ENCODE measurements at regions not wholly inside any gene's neighbourhood (a gene's known extent, or its start where the extent isn't known, plus 50 kb on each side); places are given as distances from the start of the nearest gene placed in this dataset.
"Not testable (repeated sequence)": the region's sequence is repeated elsewhere in the genome, so short reads cannot be mapped to it uniquely, and the experiment has no call there.

DNA sequence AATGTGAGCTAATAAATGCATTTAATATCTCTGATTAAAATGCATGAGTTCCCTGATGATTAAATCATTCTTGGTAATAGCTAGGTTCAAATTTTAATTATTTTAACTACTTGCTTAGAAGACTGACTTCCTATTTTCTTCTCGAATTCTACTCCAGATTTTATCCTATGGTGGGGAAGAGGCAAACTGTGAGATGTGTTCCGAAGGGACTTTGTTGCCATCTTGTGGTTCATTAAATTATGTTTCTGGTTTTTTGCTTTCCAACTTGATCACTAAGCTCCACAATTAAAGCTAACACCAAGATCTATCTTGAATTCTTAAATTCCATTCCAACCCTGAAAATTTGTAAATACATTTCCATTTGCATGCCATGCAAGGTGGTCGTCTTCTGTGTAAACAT, 538.4 kb upstream of the PCDH20 start:
- no peak for DNase-seq

DNA sequence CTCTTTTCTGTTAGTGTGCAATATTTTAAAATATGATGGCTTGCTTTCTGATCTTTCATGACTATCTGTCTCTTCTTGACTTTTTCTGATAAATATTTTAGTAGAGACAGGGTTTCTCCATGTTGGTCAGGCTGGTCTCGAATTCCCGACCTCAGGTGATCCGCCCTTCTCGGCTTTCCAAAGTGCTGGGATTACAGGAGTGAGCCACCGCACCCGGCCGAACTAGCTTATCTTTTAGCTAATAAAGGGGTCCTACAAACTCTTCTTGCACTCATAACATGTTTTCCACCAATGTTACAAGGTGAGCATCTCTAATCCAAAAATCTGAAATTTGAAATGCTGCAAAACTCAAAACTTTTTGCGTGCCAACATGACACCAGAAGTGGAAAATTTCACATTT, 535.2 kb upstream of the PCDH20 start:
- no peak for DNase-seq

DNA sequence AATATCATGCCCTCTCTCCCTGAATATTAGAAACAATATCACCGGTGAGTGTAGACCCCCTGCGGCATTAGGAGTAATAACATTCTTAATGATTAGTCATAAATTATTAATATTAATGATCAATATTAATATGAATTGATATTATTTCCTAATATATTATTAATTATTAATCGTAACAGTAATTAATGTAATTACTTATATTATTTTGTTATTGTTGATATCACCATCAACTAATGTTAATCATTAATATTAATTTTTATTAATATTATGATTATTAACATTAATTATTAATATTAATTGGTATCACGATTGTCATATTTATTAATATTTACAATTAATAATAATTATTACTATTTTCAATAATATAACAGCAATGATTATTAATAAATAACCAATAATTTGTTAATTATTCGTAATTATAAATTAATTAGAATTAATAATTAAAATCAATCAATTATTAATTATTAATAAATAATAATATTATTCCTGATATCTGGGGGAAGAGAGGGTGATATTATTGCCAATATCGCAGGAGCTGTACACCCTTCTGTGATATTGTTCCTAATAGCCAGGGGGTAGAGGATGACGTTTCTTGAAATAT, 528.8 kb upstream of the PCDH20 start:
- DNase-seq: no peak

DNA sequence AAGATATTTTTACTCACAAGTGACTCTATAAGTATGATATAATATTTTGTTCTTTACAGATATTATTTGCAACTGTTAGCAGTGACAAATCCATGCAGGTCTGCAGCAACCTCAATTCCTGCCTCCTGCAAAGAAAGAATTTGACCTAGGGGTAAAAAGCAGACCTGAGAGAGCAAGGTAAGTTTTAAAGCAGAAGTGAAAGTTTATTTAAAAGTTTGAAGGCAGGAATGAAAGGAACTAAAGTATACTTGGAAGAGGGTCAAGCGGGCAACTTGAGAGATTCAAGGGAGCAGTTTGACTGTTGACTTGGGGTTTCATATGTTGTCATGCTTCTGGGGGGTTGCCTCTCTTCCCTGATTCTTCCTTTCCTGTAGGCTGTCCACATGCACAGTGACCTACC, 520.1 kb upstream of the PCDH20 start:
- no peak for DNase-seq

DNA sequence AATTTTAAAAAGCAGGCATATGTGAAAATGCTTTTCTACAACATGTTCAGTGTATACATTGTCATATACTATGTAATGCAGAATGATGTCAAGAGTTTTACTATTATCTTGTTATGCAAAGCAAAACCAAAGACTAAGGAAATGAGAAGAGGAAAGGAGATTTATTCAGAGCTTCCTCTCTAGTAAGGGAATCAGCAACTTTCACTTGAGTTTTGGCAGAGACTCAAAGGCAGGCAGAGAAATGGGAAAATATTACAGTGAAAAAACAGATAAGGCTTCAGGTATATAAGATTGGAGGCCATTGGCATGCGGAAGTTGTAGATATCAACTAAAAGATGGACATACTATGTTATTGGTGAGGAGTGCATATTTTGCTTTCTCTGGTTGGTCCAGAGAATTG, 512.0 kb upstream of the PCDH20 start:
- no peak for DNase-seq

DNA sequence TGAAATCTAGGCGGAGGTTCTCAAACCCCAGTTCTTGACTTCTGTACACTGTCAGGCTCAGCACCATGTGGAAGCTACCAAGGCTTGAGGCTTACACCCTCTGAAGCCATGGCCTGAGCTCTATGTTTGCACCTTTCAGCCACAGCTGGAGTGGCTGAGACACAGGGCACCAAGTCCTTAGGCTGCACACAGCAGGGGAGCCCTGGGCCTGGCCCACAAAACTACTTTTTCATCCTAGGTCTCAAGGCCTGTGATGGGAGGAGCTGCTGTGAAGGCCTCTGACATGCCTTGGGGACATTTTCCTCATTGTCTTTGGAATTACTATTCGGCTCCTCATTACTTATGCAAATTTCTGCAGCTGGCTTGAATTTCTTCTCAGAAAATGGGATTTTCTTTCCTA, 503.2 kb upstream of the PCDH20 start:
- no peak for DNase-seq

DNA sequence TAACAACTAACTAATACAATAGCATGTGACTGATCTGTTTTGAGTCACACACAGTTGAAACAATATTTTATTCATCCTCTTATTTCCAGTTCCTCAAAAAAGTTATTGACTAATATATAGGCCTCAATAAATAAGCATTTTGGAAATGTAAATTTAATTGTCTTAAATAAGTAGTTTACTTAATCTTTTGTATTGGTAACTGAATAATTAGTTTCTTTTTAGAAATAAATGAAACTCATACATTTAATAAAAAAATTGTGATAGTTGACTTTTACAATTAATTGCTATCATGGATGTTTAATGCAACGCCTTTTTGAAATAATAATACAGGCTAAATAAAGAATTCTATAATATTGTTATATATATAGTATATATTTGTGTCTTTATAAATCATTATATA, 500.8 kb upstream of the PCDH20 start:
- no peak for DNase-seq

DNA sequence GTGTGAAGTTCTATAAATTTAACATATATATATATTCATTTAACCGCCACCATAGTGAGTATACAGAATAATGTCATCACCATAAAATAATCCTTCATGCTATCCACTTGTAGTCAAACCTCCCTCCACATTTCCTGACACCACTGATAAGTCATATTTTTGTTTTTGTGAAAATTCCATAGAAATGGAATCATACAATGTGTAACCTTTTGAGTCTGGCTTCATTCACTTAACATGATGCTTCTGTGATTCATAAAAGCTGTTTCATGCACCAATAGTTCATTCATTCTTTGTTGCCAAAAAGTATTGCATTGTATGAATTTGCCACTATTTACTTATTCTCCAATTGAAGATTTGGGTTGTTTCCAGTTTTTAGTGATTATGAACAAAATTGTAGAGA, 497.5 kb upstream of the PCDH20 start:
- no peak for DNase-seq

DNA sequence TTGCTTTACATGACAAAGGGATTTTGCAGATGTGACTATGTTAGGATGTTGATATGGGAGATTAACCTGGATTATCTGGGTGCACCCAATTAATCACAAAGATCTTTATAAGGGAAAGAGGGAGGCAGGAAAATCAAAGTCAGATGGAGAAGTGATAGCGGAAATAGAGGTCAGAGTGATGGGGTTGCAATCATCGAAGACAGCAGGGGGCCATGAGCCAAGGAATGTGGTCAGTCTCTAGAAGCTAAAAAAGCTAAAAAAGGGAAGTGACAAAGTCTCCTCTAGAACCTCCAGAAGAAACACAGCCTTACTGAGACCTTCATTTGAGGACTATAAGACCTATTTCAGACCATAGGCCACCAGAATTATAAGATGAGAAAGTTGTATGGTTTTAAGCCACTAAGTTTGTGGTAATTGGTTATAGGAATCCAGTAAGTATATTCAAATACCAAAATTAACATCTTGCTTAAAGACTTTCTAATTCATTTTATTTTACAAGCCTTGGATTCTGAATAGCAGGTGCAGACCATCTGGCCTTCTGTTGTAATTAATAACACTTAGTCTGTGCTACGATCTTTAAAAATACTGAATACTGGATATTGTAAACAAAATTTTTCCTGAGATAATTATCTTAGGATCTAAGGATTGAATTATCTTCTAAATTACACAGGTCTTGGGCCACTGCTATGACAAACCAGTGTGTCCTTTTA, 493.4 kb upstream of the PCDH20 start:
- DNase-seq: no peak

DNA sequence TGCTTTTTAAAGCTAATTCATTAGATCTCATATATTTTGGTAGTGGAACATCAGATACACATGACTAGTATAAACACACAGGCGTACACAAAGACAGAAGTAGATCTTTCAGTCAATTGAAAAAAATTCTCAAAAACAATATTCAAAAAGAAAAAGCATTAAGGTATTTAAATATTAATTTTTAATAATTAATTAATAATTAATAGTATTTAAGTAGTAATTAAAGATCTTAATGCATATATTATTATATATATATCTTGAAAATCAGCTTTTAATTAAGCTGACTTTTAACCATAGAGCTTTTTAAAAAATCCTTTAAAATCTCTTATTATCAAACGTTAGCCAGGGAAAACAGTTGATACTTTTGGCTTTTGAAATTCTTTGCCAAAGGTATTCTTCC, 489.4 kb upstream of the PCDH20 start:
- DNase-seq: no peak

DNA sequence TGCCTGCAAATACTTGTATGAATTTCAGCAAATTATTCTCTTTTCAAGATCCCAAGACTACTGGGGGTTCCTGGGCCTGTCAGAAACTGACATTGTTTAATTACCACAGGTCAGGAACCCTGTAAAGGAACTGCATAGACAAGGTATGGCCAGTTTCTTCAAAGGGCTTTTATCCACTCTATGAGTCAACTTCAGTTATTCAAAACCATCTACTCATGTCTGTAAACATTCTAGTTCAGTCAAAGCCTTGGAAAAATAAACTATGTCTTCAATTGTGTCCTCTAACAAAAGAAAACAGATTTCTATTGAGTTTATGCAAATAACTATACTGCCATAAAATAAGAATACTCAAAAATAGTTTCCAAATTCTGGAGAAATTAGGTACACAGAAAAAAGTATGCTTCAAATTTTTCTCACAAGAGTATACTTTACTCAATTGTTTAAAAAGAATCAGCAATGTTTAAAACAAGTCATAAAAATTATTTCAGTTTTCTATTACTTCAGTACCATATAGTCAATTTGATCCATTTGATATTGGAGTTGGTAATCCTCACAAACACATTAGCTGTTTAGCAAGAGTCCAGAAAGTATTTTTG, 486.4 kb upstream of the PCDH20 start:
- no peak for DNase-seq

DNA sequence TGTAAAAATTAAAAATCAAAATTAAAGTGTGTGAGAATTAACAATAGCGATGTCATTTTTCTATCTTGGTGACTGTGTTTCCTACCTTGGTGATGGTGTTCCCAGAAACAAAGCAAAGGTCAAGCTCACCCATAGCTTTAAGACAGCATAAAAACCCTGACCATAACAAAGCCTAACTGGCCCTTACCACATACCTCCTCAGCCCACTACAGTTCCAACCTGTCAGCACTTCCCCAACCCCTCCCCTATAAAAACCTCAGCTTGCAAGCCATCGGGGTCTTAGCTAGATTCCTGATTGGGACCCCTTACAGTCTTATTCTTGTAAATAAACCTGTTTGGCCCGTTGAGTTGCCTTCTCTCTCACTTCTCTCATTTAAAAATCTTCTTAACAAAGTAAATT, 484.4 kb upstream of the PCDH20 start:
- DNase-seq: no peak

DNA sequence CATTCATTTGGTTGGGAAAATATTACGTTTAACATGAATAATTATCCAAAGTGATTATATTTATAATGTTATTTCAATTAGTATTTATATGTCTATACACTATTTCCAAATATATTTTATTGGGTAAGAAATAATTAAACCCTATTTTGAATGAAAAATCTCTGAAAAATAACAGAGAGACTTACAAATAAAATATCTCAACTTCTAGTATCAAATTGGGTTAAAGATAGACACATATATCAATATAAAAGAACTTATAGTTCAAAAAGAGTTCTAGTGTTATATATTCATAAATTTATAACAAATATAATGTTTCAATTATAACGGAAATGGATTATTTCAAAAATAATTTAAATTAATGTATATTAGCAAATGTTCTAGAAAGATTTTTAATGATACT, 482.6 kb upstream of the PCDH20 start:
- no peak for DNase-seq

DNA sequence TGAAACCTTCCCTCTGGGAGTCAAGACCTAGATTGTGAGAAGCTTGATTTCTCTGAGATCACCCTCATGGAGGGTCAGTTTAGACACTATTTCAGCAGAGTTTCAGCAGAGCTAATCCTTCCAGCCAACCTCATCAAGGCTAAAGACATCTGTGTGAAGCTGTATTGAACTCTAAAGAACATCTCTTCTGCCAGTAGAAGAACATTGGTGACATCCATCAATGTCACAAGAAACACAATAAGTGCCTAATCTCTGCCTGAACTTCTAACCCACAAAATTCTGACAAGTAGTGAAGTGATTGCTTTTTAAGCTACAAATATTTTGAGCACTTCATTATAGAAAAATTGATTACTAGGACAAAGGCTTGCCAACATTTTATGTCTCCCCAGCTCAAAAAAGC, 475.8 kb upstream of the PCDH20 start:
- DNase-seq: no peak

DNA sequence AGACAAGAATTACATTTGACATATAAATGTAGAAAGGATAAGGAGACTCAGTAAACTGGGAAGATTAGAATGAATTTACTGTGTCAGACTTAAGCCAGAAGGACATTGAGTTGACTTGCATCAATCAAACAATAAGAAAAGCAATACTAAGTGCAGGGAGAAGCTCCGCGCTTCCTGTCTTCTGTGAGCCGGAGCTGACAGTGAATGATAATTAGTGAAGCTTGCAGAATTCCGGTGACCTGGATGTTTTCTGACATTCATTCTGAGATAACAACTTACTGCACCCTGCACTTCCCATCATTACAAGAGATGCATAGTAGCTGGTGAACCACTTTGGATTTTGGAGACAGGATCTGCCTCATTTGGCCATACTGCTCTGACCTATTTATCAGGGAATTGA, 469.2 kb upstream of the PCDH20 start:
- DNase-seq: no peak

DNA sequence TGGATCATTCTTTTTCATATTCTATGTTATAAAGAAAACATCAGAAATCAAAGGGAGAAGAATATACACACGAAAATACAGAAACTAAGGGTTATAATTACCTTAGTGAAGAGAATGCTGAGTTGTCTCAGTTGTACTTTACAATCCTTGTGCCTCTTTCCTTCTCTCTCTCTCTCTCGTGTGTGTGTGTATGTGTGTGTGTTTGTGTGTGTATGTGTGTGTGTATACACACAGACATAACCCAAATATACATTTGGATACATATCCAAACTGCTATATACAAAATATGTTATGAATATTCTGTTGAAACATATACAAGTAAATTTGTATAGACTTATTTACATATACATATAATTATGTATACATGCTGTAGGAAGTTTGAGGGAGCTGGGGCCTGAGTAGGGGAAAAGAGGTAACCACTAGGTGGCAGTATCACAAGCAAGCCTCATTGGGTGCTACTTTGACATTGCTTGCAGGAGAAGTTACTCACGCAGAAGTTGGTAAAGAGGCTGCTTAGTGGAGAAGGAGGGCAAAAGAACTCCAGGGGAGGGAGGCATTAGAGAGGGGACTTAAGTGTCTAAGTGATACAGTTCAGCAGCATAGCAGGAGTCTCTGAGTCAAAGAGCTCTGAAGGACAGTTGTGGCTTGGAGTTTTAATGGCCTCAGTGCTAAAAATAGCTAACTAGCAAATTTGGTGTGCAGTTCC, 465.1 kb upstream of the PCDH20 start:
- DNase-seq: no peak

DNA sequence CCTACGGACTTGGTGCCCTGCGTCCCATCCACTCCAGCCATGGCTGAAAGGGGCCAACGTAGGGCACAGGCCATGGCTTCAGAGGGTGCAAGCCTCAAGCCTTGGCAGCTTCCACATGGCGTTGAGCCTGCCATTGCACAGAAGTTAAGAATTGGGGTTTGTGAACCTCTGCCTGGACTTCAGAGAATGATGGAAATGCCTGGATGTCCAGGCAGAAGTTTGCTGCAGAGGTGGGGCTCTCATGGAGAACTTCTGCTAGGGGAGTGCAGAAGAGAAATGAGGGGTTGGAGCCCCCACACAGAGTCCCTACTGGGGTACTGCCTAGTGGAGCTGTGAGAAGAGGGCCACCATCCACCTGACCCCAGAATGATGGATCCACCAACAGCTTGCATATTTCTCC, 462.9 kb upstream of the PCDH20 start:
- DNase-seq: not testable (repeated sequence)

DNA sequence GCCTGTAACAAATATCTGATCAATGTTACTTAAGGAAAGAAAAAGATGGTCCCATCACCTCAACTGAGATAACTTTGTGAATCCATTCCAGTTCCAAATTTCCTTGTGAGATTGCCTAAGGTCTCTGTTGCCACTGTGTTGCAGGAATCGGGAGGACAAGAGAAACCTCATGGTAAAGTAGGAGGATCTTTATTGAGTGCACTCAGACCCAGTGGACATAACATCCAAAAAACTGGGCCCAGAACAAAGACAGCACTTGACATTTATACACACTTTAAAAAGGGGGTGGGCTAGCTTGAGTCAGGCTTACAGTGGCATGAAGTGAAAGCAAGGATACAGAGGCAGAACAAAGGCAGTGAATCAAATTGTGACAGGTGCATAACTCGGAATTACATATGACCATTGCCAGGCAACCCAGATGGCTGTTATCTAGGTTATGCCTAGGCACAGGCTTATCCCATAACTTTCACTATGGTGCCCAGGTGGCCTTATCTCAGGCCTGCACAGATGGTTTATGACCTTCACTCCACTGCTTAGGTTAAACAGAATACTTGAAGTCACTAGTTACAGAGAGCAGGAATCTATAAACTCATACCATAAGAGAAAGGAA, 459.4 kb upstream of the PCDH20 start:
- no peak for DNase-seq

DNA sequence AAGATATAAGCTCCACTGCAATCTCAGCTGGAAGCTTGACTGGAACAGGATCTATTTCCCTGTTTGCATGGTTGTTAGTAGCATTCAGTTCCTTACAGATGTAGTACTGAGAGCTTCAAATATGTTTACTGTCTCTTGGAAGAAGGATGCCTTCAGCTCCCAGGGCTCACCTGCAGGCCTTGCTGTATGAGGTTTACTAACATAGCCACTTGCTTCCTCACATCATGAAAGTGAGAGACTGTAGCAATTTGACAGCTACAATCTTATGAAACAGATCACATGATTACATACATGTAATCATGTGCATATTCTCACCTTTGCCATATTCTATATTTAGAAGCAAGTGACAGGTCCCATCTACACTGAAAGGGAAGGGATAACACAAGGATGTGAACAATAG, 458.1 kb upstream of the PCDH20 start:
- DNase-seq: no peak

DNA sequence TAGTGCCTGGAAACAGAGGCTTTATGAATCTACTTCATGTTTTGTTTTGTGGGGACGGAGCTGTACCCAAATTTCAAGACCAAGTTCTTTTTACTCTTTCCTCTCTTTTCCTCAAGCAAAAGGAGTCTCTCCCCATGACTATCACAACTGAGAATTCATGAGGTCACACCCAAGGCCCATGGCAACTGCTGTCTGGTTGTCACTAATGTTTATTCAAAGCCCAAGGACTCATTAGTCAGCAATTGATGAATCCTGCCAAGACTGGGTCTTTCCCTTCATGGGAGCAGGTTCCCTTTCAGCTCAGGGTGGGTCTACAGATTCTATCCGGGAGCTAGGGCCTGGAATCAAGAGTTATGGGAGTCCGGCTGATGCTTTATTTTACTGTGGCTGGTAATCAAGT, 441.5 kb upstream of the PCDH20 start:
- DNase-seq: no peak

DNA sequence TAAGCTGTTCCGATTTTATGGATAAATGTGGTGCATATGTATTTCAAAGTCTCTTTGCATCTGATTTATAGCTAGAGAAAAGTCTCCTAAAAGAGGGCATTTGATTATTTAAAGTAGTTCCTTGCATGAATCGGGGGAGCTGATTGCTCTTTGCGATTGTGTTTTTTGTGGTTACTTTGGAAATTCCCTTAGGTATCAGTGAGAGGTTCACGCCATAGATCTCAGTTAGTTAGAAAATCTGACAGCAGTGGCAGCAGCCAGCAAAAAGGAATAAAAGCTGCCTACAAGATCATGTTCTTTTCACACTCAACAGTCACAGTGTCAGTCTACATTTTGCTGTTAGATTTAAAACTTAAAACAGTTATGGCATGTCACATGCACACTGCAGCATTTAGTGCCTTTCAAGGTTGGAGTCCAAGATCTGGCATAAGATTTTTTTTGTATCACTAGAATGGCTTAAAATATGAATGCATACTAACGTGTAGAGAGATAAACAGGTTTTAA, 436.5 kb upstream of the PCDH20 start:
- DNase-seq: no peak

DNA sequence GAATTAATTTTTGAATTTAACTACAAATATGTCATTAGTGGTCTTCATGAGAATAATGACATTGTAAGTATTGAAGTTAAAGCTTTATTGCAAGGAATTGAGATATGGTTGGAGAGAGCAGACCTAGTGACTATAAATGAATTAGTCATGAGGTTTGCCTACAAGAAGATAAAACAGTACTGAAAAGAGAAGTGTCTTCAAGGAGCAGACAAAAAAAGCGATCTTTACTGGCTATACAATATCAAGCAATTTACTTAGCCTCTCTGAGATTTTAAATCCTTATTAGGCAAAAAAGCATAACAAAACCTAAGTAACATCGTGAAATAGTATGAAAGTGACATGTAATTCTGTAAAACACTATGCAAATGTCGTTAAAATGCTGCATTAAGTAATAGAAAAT, 435.1 kb upstream of the PCDH20 start:
- no peak for DNase-seq

DNA sequence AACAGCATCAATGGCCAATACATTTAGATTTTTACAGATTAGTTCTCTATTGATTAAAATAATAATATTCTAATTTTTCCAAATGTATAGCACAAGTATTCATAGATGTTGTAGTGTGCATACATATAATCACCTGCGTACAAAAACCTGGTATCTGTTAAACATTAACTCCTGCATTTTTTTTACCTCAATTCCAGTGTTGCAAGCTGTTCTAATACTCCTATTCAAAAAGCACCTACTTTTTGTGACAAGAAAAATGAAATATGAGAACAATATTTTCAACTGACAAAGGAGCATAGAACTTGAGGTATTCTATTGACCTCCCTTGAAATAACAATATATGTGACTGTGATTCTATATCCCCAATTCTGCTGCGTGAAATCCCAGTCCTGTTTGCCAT, 422.9 kb upstream of the PCDH20 start:
- DNase-seq: no peak

DNA sequence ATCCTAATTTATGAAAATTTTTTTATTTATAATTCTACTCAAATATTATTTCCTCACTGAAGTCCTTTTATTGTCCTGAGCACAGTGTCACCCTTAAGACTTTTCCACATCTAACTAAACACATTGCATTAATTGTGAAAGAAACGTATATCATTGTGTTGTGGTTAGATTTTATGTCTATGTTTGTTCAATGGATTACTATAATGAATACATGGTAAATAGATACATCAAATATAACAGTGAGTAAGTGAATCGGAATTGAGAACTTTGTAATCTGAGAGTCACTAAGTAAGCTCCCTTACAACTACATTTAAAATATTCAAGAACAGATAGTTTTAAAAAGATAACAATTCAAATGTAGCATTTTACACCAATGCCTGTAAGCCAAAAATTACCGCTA, 417.6 kb upstream of the PCDH20 start:
- no peak for DNase-seq

All from 8988T (cell line).